ENCODE measurements at regions not wholly inside any gene's neighbourhood (a gene's known extent, or its start where the extent isn't known, plus 50 kb on each side); places are given as distances from the start of the nearest gene placed in this dataset.

DNA sequence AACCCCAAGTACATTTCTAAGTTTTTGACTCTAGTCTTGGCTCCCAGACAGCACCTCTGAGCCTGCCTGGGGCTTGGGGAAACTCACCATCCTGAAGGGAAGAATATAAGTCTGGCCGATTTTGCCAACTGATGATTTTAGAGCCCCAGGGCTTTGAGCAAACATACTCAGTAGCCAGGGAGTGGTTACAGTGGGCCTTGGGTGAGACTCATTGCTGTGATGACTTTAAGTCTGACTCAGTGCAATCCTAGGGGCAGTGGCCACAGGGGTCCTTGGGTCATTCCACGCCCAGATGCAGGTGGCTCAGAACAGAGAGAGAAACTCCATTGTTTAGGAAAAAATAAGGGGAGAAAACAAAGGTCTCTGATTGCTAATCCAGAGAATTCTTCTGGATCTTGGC lies 312.0 kb upstream of the EDIL3 start:
- TF ChIP-seq SUZ12 (IDR thresholded peaks at IDR 0.05; ENCODE audit: extremely low read depth, insufficient read depth, insufficient read length) (no peak), ZNF274 (IDR thresholded peaks at IDR 0.05; ENCODE audit: low read depth, low read length) (no peak), YY1 (IDR thresholded peaks at IDR 0.05; ENCODE audit: insufficient read depth, insufficient read length) (no peak)
